HEK293 (cell line): ENCODE measurements at regions not wholly inside any gene's neighbourhood (a gene's known extent, or its start where the extent isn't known, plus 50 kb on each side); places are given as distances from the start of the nearest gene placed in this dataset.

Experiments
- CTCF ChIA-PET: fragments of 350-600 bp; formaldehyde crosslinking; extraction: SDS; loops from one replicate; lab custom pipeline; 2021; ENCODE audit warnings: antibody characterized with exemption; lab: Yijun Ruan, JAX
- POLR2A ChIA-PET: fragments of 300-600 bp; formaldehyde crosslinking; extraction: SDS; loops from one replicate; lab custom pipeline; 2020; ENCODE audit warnings: antibody characterized with exemption, inconsistent platforms; lab: Yijun Ruan, JAX
- H3K27ac ChIP-seq: fragments of 200-500 bp; sonication (Bioruptor generic); 2 replicates; pipeline ENCODE4 v1.5.1; 2014; ENCODE audit warnings: low read depth, low read length, control low read depth, inconsistent platforms; ENCODE audit errors: extremely low read depth
- H3K36me3 ChIP-seq, 2 experiments: fragments of 200-500 bp in 1 of 2; sonication (Bioruptor generic) in 1 of 2; 1 replicate in 1 of 2; 2 replicates in 1 of 2; pipeline ENCODE4 v1.5.1; 2014 to 2017; ENCODE audit warnings: inconsistent platforms in 2 of 2, low read length in 2 of 2; ENCODE audit not compliant: control insufficient read depth in 2 of 2, insufficient read depth in 1 of 2
- H3K4me1 ChIP-seq: fragments of 200-500 bp; sonication (Bioruptor generic); 2 replicates; pipeline ENCODE4 v1.5.1; 2014; ENCODE audit warnings: mild to moderate bottlenecking, low read length, inconsistent platforms; ENCODE audit not compliant: control insufficient read depth, insufficient read depth
- H3K4me3 ChIP-seq: 2 replicates; pipeline ENCODE4 v1.5.1; 2011; ENCODE audit warnings: low read depth, mild to moderate bottlenecking, control low read depth, low read length, moderate library complexity
- H3K9me3 ChIP-seq: fragments of 200-500 bp; sonication (Bioruptor generic); 2 replicates; pipeline ENCODE4 v1.5.1; 2014; ENCODE audit warnings: low read depth, low read length, inconsistent platforms; ENCODE audit not compliant: control insufficient read depth, insufficient read depth
- EGR2 ChIP-seq: fragments of 450-650 bp; formaldehyde crosslinking; IDR thresholded peaks from 2 replicates; pipeline ENCODE4 v1.5.1; 2016; ENCODE audit warnings: low read depth, missing biosample characterization, missing genetic modification characterization
- GLI4 ChIP-seq: fragments of 450-650 bp; formaldehyde crosslinking; IDR thresholded peaks from 2 replicates; pipeline ENCODE4 v1.5.1; 2016; ENCODE audit warnings: missing biosample characterization, missing genetic modification characterization
- KLF16 ChIP-seq: fragments of 450-650 bp; formaldehyde crosslinking; IDR thresholded peaks from 2 replicates; pipeline ENCODE4 v1.5.1; 2017; ENCODE audit warnings: missing biosample characterization, missing genetic modification characterization
- RBAK ChIP-seq: fragments of 450-650 bp; formaldehyde crosslinking; IDR thresholded peaks from 2 replicates; pipeline ENCODE4 v1.5.1; 2016; ENCODE audit warnings: missing biosample characterization, missing genetic modification characterization
- SCRT1 ChIP-seq: fragments of 450-650 bp; formaldehyde crosslinking; IDR thresholded peaks from 2 replicates; pipeline ENCODE4 v1.5.1; 2016; ENCODE audit warnings: missing biosample characterization, missing genetic modification characterization, borderline replicate concordance
- SP3 ChIP-seq: fragments of 450-650 bp; formaldehyde crosslinking; IDR thresholded peaks from 2 replicates; pipeline ENCODE4 v1.5.1; 2016; ENCODE audit warnings: missing biosample characterization, missing genetic modification characterization
- ZBTB21 ChIP-seq: fragments of 450-650 bp; formaldehyde crosslinking; IDR thresholded peaks from 2 replicates; pipeline ENCODE4 v1.5.1; 2017; ENCODE audit warnings: missing biosample characterization, missing genetic modification characterization
- ZBTB48 ChIP-seq: fragments of 450-650 bp; formaldehyde crosslinking; IDR thresholded peaks from 2 replicates; pipeline ENCODE4 v1.5.1; 2016; ENCODE audit warnings: missing biosample characterization, missing genetic modification characterization
- ZFP3 ChIP-seq: fragments of 450-650 bp; formaldehyde crosslinking; IDR thresholded peaks from 2 replicates; pipeline ENCODE4 v1.5.1; 2016; ENCODE audit warnings: low read depth, missing biosample characterization, missing genetic modification characterization
- ZNF155 ChIP-seq: fragments of 450-650 bp; formaldehyde crosslinking; IDR thresholded peaks from 2 replicates; pipeline ENCODE4 v1.5.1; 2016; ENCODE audit warnings: missing biosample characterization, missing genetic modification characterization
- ZNF214 ChIP-seq: fragments of 450-650 bp; formaldehyde crosslinking; IDR thresholded peaks from 2 replicates; pipeline ENCODE4 v1.5.1; 2017; ENCODE audit warnings: missing biosample characterization, mild to moderate bottlenecking, missing genetic modification characterization, borderline replicate concordance
- ZNF341 ChIP-seq: fragments of 450-650 bp; formaldehyde crosslinking; IDR thresholded peaks from 2 replicates; pipeline ENCODE4; 2016; ENCODE audit warnings: low read depth, missing biosample characterization, missing genetic modification characterization
- ZNF501 ChIP-seq: fragments of 450-650 bp; formaldehyde crosslinking; IDR thresholded peaks from 2 replicates; pipeline ENCODE4 v1.5.1; 2016; ENCODE audit warnings: missing biosample characterization, missing genetic modification characterization
- ZNF544 ChIP-seq: fragments of 450-650 bp; formaldehyde crosslinking; IDR thresholded peaks from 2 replicates; pipeline ENCODE4 v1.5.0; 2017; ENCODE audit warnings: missing biosample characterization, missing genetic modification characterization
- ZNF561 ChIP-seq: fragments of 450-650 bp; IDR thresholded peaks from 2 replicates; pipeline ENCODE4 v1.5.1; 2018; ENCODE audit warnings: missing biosample characterization, missing genetic modification characterization, borderline replicate concordance
- ZNF585B ChIP-seq: fragments of 450-650 bp; formaldehyde crosslinking; IDR thresholded peaks from 2 replicates; pipeline ENCODE4 v1.5.1; 2016; ENCODE audit warnings: missing biosample characterization, missing genetic modification characterization
- ZNF600 ChIP-seq: fragments of 450-650 bp; formaldehyde crosslinking; IDR thresholded peaks from 2 replicates; pipeline ENCODE4 v1.5.1; 2016; ENCODE audit warnings: missing biosample characterization, missing genetic modification characterization
- ZNF624 ChIP-seq: fragments of 450-650 bp; formaldehyde crosslinking; IDR thresholded peaks from 2 replicates; pipeline ENCODE4 v1.5.1; 2017; ENCODE audit warnings: missing biosample characterization, missing genetic modification characterization
- ZNF701 ChIP-seq: fragments of 450-650 bp; formaldehyde crosslinking; IDR thresholded peaks from 2 replicates; pipeline ENCODE4 v1.5.1; 2016; ENCODE audit warnings: missing biosample characterization, missing genetic modification characterization
- TF ChIP-seq, protein P1 (sequence below): fragments of 450-650 bp; formaldehyde crosslinking; conservative IDR thresholded peaks from 2 replicates; pipeline ENCODE4 v1.5.1; 2016; ENCODE audit warnings: low read depth, missing biosample characterization, missing genetic modification characterization
- TF ChIP-seq, protein P2 (sequence below): fragments of 450-650 bp; formaldehyde crosslinking; IDR thresholded peaks from 2 replicates; pipeline ENCODE4 v1.5.1; 2016; ENCODE audit warnings: missing biosample characterization, missing genetic modification characterization, borderline replicate concordance
- TF ChIP-seq, protein P3 (sequence below): fragments of 450-650 bp; formaldehyde crosslinking; IDR thresholded peaks from 2 replicates; pipeline ENCODE4 v1.5.1; 2016; ENCODE audit warnings: missing biosample characterization, missing genetic modification characterization
- TF ChIP-seq, protein P4 (sequence below): fragments of 450-650 bp; IDR thresholded peaks from 2 replicates; pipeline ENCODE4 v1.5.1; 2018; ENCODE audit warnings: missing biosample characterization, mild to moderate bottlenecking, missing genetic modification characterization

DNA sequence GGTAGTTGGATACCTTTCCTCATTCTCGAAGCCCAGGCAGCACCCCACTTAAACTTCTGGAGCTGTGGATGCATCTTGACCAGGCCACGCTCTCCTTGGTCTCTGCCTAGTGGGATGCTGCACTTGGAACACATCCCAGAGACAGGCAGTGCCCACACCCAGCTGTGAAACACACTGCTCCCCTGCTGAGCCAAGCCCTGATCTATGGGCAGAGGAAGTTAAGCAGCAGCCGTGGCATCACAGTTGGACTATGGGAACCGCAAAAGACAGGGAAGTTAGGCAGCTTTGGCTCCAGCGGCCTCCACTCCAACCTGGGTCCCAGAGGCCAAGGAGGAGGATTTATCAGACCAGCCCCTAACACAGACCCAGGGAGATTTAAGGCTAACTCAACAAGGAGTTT lies 284.8 kb upstream of the CCL2 start (continued):
- TF ChIP-seq, protein P1, sequence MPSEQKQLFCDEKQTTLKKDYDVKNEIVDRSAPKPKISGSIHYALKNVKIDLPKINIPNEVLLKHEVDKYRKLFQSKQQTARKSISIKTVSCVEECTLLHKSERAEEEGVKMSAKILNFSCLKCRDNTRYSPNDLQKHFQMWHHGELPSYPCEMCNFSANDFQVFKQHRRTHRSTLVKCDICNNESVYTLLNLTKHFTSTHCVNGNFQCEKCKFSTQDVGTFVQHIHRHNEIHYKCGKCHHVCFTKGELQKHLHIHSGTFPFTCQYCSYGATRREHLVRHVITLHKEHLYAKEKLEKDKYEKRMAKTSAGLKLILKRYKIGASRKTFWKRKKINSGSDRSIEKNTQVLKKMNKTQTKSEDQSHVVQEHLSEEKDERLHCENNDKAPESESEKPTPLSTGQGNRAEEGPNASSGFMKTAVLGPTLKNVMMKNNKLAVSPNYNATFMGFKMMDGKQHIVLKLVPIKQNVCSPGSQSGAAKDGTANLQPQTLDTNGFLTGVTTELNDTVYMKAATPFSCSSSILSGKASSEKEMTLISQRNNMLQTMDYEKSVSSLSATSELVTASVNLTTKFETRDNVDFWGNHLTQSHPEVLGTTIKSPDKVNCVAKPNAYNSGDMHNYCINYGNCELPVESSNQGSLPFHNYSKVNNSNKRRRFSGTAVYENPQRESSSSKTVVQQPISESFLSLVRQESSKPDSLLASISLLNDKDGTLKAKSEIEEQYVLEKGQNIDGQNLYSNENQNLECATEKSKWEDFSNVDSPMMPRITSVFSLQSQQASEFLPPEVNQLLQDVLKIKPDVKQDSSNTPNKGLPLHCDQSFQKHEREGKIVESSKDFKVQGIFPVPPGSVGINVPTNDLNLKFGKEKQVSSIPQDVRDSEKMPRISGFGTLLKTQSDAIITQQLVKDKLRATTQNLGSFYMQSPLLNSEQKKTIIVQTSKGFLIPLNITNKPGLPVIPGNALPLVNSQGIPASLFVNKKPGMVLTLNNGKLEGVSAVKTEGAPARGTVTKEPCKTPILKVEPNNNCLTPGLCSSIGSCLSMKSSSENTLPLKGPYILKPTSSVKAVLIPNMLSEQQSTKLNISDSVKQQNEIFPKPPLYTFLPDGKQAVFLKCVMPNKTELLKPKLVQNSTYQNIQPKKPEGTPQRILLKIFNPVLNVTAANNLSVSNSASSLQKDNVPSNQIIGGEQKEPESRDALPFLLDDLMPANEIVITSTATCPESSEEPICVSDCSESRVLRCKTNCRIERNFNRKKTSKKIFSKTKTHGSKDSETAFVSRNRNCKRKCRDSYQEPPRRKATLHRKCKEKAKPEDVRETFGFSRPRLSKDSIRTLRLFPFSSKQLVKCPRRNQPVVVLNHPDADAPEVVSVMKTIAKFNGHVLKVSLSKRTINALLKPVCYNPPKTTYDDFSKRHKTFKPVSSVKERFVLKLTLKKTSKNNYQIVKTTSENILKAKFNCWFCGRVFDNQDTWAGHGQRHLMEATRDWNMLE = no peak
- TF ChIP-seq SP3 (no peak), ZBTB48 (tag by site-specific recombination) (no peak), GLI4 (no peak), ZNF341 (tag by site-specific recombination) (no peak), KLF16 (tag by site-specific recombination) (no peak), ZFP3 (tag by site-specific recombination) (no peak)

DNA sequence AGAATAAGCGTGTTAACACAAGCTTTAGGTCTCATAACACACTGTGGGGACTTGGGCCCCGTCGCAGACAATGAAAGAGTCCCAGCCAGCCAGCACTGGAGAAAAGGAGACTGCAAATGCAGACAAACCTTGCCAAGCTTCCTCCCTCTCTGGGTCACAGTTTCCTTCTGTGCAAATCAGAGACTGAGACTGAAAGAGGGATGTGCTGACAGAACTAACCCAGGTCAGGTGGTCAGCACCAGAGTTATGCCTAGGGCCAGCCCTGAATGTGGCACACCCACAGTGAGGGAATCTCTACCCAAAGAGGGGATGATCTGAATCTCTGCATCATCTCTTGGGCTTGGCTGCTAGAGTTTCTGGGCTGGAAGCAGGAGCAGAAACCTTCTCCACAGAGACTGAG lies 282.3 kb upstream of the CCL2 start:
- H3K27ac ChIP-seq = no peak overlapping the region
- ChIA-PET POLR2A (interaction anchor here (1.0 kb wide), 1 partner anchor 9 kb away, joined by 4 read pairs; no protein-coding TSS in a partner anchor), CTCF (interaction anchor here (0.6 to 1.5 kb wide), 6 partner anchors 9 to 233 kb away, joined by 3 to 4 read pairs (median 3); no protein-coding TSS in a partner anchor)

DNA sequence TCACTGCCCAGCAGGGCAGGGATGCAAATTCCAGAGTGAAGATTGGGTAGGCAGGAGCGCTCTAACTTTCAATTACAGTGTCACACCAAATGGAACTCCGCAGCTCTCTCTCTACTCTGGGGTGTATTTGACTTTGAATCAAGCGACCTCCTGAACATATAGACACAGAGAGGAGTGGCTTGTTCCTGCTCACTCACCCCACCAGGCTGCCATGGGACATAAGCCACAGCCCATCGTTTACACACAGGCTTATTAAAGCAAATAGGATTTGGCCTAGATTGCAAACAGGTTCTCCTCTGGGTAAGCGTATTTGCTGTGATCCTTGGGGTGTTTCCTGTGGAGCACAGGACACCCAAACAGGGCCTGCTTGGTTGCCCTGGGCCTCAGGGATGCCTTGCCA lies 281.6 kb upstream of the CCL2 start:
- H3K9me3 ChIP-seq = no peaks in the 10 kb centered on the region
- ChIA-PET CTCF (interaction anchor here (0.6 to 1.5 kb wide), 4 partner anchors 11 to 101 kb away, joined by 3 read pairs; no protein-coding TSS in a partner anchor), POLR2A (no interaction called here)
- H3K4me3 ChIP-seq = no peak overlapping the region
- H3K36me3 ChIP-seq = no peaks in the 10 kb centered on the region
- H3K4me1 ChIP-seq = no peaks in the 10 kb centered on the region
- no peak overlapping the region for H3K27ac ChIP-seq
- TF ChIP-seq EGR2 (tag by site-specific recombination) = no peak
- no peak for TF ChIP-seq SCRT1
- TF ChIP-seq ZNF701 = no peak
- no peak for TF ChIP-seq ZNF624 (tag by site-specific recombination)
- no peak for TF ChIP-seq ZNF155
- TF ChIP-seq ZNF561 (tag by site-specific recombination) = no peak
- no peak for TF ChIP-seq ZNF544 (tag by site-specific recombination)
- TF ChIP-seq ZNF214 (tag by site-specific recombination) = no peak
- TF ChIP-seq ZNF501 (tag by site-specific recombination) = no peak
- TF ChIP-seq RBAK (tag by site-specific recombination) = no peak
- no peak for TF ChIP-seq ZNF600 (tag by site-specific recombination)
- TF ChIP-seq ZBTB21 (tag by site-specific recombination) = no peak
- TF ChIP-seq, protein P2, sequence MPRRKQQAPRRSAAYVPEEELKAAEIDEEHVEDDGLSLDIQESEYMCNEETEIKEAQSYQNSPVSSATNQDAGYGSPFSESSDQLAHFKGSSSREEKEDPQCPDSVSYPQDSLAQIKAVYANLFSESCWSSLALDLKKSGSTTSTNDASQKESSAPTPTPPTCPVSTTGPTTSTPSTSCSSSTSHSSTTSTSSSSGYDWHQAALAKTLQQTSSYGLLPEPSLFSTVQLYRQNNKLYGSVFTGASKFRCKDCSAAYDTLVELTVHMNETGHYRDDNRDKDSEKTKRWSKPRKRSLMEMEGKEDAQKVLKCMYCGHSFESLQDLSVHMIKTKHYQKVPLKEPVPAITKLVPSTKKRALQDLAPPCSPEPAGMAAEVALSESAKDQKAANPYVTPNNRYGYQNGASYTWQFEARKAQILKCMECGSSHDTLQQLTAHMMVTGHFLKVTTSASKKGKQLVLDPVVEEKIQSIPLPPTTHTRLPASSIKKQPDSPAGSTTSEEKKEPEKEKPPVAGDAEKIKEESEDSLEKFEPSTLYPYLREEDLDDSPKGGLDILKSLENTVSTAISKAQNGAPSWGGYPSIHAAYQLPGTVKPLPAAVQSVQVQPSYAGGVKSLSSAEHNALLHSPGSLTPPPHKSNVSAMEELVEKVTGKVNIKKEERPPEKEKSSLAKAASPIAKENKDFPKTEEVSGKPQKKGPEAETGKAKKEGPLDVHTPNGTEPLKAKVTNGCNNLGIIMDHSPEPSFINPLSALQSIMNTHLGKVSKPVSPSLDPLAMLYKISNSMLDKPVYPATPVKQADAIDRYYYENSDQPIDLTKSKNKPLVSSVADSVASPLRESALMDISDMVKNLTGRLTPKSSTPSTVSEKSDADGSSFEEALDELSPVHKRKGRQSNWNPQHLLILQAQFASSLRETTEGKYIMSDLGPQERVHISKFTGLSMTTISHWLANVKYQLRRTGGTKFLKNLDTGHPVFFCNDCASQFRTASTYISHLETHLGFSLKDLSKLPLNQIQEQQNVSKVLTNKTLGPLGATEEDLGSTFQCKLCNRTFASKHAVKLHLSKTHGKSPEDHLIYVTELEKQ (tag by site-specific recombination) = no peak

More for the DNA sequence above, 282.3 kb upstream of the CCL2 start:
- Histone ChIP-seq H3K4me1 (no peaks in the 10 kb centered on the region), H3K9me3 (no peaks in the 10 kb centered on the region), H3K36me3 (no peaks in the 10 kb centered on the region), H3K4me3 (no peak overlapping the region)
- TF ChIP-seq, protein P3, sequence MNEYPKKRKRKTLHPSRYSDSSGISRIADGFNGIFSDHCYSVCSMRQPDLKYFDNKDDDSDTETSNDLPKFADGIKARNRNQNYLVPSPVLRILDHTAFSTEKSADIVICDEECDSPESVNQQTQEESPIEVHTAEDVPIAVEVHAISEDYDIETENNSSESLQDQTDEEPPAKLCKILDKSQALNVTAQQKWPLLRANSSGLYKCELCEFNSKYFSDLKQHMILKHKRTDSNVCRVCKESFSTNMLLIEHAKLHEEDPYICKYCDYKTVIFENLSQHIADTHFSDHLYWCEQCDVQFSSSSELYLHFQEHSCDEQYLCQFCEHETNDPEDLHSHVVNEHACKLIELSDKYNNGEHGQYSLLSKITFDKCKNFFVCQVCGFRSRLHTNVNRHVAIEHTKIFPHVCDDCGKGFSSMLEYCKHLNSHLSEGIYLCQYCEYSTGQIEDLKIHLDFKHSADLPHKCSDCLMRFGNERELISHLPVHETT = no peak
- TF ChIP-seq ZNF585B = no peak
- TF ChIP-seq, protein P4, sequence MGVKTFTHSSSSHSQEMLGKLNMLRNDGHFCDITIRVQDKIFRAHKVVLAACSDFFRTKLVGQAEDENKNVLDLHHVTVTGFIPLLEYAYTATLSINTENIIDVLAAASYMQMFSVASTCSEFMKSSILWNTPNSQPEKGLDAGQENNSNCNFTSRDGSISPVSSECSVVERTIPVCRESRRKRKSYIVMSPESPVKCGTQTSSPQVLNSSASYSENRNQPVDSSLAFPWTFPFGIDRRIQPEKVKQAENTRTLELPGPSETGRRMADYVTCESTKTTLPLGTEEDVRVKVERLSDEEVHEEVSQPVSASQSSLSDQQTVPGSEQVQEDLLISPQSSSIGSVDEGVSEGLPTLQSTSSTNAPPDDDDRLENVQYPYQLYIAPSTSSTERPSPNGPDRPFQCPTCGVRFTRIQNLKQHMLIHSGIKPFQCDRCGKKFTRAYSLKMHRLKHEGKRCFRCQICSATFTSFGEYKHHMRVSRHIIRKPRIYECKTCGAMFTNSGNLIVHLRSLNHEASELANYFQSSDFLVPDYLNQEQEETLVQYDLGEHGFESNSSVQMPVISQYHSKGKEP (tag by site-specific recombination) = no peak
- no peak for TF ChIP-seq KLF16 (tag by site-specific recombination)
- TF ChIP-seq GLI4 = no peak
